Transverse colon (tissue), 4 donors: ENCODE measurements at regions not wholly inside any gene's neighbourhood (a gene's known extent, or its start where the extent isn't known, plus 50 kb on each side); places are given as distances from the start of the nearest gene placed in this dataset.

Experiments used
- EP300 ChIP-seq: sonication (generic); formaldehyde crosslinking; IDR thresholded peaks from one replicate; pipeline ENCODE4 v1.6.1; 2017; ENCODE audit warnings: antibody characterized with exemption, low read depth
- POLR2AphosphoS5 ChIP-seq, 3 donors: sonication (generic); formaldehyde crosslinking; IDR thresholded peaks; one replicate each; pipeline ENCODE4 v1.6.1; 2016; ENCODE audit warnings: antibody characterized with exemption in 3 of 3
- TF ChIP-seq, protein P1 (sequence below), 5 experiments: fragments of 200-600 bp in 3 of 5; fragments of 450-650 bp in 2 of 5; sonication (generic) in 3 of 5; IDR thresholded peaks; 1 replicate in 2 of 5; 2 replicates in 3 of 5; pipeline ENCODE4 v1.5.1; 2016 to 2017; ENCODE audit warnings: antibody characterized with exemption in 5 of 5, inconsistent platforms in 3 of 5, mild to moderate bottlenecking in 2 of 5, moderate library complexity in 1 of 5

DNA sequence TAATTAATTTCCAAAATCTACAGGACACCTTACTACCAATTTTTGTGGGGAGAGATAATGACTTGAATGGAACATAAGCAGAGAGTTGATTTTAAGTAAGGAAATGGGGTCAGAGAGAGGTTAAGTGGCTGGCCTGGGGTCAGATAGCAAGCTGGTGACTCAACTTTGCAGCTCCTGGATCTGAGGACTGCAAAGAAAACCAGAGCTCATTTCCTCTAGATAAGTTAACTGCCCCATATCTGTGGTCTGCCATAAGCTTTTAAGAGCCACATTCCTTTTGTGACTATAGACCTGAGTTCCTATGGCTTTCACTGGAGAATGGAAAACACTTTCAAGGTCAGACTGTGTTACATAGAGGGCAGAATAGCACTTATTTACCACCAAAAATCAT is 201.2 kb upstream of the PRICKLE1 start:
- TF ChIP-seq POLR2AphosphoS5 (IDR thresholded peaks at IDR 0.05) (no peak), EP300 (no peak)
- TF ChIP-seq, protein P1, sequence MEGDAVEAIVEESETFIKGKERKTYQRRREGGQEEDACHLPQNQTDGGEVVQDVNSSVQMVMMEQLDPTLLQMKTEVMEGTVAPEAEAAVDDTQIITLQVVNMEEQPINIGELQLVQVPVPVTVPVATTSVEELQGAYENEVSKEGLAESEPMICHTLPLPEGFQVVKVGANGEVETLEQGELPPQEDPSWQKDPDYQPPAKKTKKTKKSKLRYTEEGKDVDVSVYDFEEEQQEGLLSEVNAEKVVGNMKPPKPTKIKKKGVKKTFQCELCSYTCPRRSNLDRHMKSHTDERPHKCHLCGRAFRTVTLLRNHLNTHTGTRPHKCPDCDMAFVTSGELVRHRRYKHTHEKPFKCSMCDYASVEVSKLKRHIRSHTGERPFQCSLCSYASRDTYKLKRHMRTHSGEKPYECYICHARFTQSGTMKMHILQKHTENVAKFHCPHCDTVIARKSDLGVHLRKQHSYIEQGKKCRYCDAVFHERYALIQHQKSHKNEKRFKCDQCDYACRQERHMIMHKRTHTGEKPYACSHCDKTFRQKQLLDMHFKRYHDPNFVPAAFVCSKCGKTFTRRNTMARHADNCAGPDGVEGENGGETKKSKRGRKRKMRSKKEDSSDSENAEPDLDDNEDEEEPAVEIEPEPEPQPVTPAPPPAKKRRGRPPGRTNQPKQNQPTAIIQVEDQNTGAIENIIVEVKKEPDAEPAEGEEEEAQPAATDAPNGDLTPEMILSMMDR (IDR thresholded peaks at IDR 0.05), result no peak
